ENCODE measurements at regions not wholly inside any gene's neighbourhood (a gene's known extent, or its start where the extent isn't known, plus 50 kb on each side); places are given as distances from the start of the nearest gene placed in this dataset.

- Histone ChIP-seq H3K9me3 (no peaks in the 10 kb centered on the region), H3K27ac (no peak overlapping the region), H3K4me1 (no peaks in the 10 kb centered on the region), H3K4me3 (replicated peaks in 1 of 3) (no peak overlapping the region), H3K36me3 (no peaks in the 10 kb centered on the region), H3K27me3 (no peaks in the 10 kb centered on the region)
- TF ChIP-seq POLR2A (IDR thresholded peaks at IDR 0.05) (no peak), CTCF (IDR thresholded peaks at IDR 0.05) (no peak)
- intact Hi-C loops (cut with DNase I): no loop called here
- 58 to 70% methylated on average over 12 of the region's 12 CpGs for WGBS, 2 donors
- peak in 1 of 2 donors; percentile 6 for DNase-seq
These were observed 115.3 kb upstream of the BNC2 start for GRCh38 chr9:16985559-16986348.

- no peak for DNase-seq
- Histone ChIP-seq H3K36me3 (no peaks in the 10 kb centered on the region), H3K4me3 (replicated peaks in 1 of 3) (no peak overlapping the region), H3K27ac (no peak overlapping the region), H3K4me1 (no peaks in the 10 kb centered on the region), H3K27me3 (no peaks in the 10 kb centered on the region), H3K9me3 (no peaks in the 10 kb centered on the region)
- TF ChIP-seq POLR2A (IDR thresholded peaks at IDR 0.05) (no peak), CTCF (IDR thresholded peaks at IDR 0.05) (no peak)
- WGBS, 2 donors: 89 to 93% methylated on average over 11 of the region's 11 CpGs
- intact Hi-C loops (cut with DNase I): no loop called here
These were observed 112.4 kb upstream of the BNC2 start for GRCh38 chr9:16982780-16983310.

- H3K27ac ChIP-seq: no peak overlapping the region
- intact Hi-C loops (cut with DNase I): no loop called here
- H3K4me1 ChIP-seq: no peaks in the 10 kb centered on the region
- no peaks in the 10 kb centered on the region for H3K27me3 ChIP-seq
- no peak for DNase-seq
- H3K36me3 ChIP-seq: no peaks in the 10 kb centered on the region
- H3K9me3 ChIP-seq: no peaks in the 10 kb centered on the region
- 81 to 83% methylated on average over 4 of the region's 4 CpGs for WGBS, 2 donors
- TF ChIP-seq POLR2A (IDR thresholded peaks at IDR 0.05): no peak
- H3K4me3 ChIP-seq (replicated peaks in 1 of 3): no peak overlapping the region
These were observed 106.0 kb upstream of the BNC2 start for GRCh38 chr9:16976427-16976826.

GRCh38 chr9:16974436-16974835 is 104.0 kb upstream of the BNC2 start:
- no peak for DNase-seq
- H3K4me3 ChIP-seq (replicated peaks in 1 of 3): no peak overlapping the region
- no peaks in the 10 kb centered on the region for H3K27me3 ChIP-seq
- H3K4me1 ChIP-seq: no peaks in the 10 kb centered on the region
- 82 to 85% methylated on average over 5 of the region's 5 CpGs for WGBS, 2 donors
- H3K36me3 ChIP-seq: no peaks in the 10 kb centered on the region
- no peaks in the 10 kb centered on the region for H3K9me3 ChIP-seq
- no peak for TF ChIP-seq CTCF (IDR thresholded peaks at IDR 0.05)
- no peak for TF ChIP-seq POLR2A (IDR thresholded peaks at IDR 0.05)
- intact Hi-C loops (cut with DNase I): no loop called here
- H3K27ac ChIP-seq: no peak overlapping the region

- Histone ChIP-seq H3K9me3 (no peaks in the 10 kb centered on the region), H3K36me3 (no peaks in the 10 kb centered on the region), H3K27ac (no peak overlapping the region), H3K27me3 (no peaks in the 10 kb centered on the region), H3K4me1 (no peaks in the 10 kb centered on the region), H3K4me3 (replicated peaks in 1 of 3) (no peak overlapping the region)
- DNase-seq: no peak
- 80 to 89% methylated on average over 3 of the region's 3 CpGs for WGBS, 2 donors
- TF ChIP-seq POLR2A (IDR thresholded peaks at IDR 0.05): no peak
- intact Hi-C loops (cut with DNase I): no loop called here
These were observed 99.9 kb upstream of the BNC2 start for GRCh38 chr9:16970321-16970720.

GRCh38 chr9:16964228-16964627 is 93.8 kb upstream of the BNC2 start:
- Histone ChIP-seq H3K27ac (no peak overlapping the region), H3K36me3 (no peaks in the 10 kb centered on the region), H3K9me3 (no peaks in the 10 kb centered on the region), H3K4me1 (no peaks in the 10 kb centered on the region), H3K27me3 (no peaks in the 10 kb centered on the region), H3K4me3 (replicated peaks in 1 of 3) (no peak overlapping the region)
- WGBS, 2 donors: 92 to 93% methylated on average over 10 of the region's 10 CpGs
- intact Hi-C loops (cut with DNase I): no loop called here
- no peak for TF ChIP-seq POLR2A (IDR thresholded peaks at IDR 0.05)
- TF ChIP-seq CTCF (IDR thresholded peaks at IDR 0.05): no peak
- DNase-seq: no peak

Measured in thyroid gland (tissue), 4 donors.